ENCODE measurements at regions not wholly inside any gene's neighbourhood (a gene's known extent, or its start where the extent isn't known, plus 50 kb on each side); places are given as distances from the start of the nearest gene placed in this dataset.
A peak's percentile ranks its signal among the peaks of the same experiment; 100 is the strongest.
"Not testable (repeated sequence)": the region's sequence is repeated elsewhere in the genome, so short reads cannot be mapped to it uniquely, and the experiment has no call there.

DNA sequence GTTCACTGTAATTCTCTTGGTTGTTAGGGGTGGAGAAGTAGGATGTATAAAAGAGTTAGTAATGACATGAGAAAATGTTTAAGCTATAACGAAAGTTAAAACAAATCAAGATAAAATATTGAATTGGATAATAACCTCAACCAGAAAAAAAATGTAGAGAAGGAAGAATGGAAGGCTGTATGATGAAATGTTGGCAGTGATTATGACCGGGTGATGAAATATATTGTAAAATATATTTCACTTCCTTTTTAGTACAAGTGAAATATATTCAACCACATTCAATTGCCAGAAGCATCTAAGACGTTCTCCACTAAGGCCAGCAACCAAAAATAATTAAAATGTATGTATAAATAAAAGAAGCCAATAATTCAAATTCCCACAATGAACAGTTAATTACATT is 309.3 kb upstream of the FGF13 start:
- TF ChIP-seq, protein P1, sequence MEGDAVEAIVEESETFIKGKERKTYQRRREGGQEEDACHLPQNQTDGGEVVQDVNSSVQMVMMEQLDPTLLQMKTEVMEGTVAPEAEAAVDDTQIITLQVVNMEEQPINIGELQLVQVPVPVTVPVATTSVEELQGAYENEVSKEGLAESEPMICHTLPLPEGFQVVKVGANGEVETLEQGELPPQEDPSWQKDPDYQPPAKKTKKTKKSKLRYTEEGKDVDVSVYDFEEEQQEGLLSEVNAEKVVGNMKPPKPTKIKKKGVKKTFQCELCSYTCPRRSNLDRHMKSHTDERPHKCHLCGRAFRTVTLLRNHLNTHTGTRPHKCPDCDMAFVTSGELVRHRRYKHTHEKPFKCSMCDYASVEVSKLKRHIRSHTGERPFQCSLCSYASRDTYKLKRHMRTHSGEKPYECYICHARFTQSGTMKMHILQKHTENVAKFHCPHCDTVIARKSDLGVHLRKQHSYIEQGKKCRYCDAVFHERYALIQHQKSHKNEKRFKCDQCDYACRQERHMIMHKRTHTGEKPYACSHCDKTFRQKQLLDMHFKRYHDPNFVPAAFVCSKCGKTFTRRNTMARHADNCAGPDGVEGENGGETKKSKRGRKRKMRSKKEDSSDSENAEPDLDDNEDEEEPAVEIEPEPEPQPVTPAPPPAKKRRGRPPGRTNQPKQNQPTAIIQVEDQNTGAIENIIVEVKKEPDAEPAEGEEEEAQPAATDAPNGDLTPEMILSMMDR (IDR thresholded peaks at IDR 0.05): no peak
- no peak for ATAC-seq
- no peaks in the 10 kb centered on the region for H3K9me3 ChIP-seq
- H3K4me3 ChIP-seq: no peak overlapping the region
- no peak for DNase-seq
- H3K4me1 ChIP-seq (ENCODE audit: low read depth): no peaks in the 10 kb centered on the region
- H3K36me3 ChIP-seq (ENCODE audit: low read depth): no peaks in the 10 kb centered on the region
- intact Hi-C loops (cut with DNase I, micrococcal nuclease): no loop called here

DNA sequence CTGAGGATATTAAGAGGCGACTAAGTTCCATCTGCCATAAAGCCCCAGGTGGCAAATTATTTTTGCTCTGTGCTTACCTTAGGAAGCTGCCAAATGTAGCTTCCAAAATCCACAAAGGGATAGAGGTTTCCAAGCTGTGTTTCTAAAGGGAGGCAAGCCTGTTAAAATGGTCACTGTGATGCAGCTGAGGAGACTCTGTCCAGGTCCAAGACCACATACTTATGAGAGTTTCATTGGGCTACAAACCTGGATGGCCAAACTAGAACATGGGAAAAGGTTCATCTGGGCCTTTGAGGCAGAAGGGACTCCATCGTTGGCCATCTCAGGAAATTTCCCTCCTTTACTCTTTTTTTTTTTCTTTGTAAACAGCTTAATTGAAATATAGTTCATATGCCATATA is 306.9 kb upstream of the FGF13 start:
- no peaks in the 10 kb centered on the region for H3K36me3 ChIP-seq (ENCODE audit: low read depth)
- ATAC-seq: no peak
- H3K4me1 ChIP-seq (ENCODE audit: low read depth): no peaks in the 10 kb centered on the region
- intact Hi-C loops (cut with DNase I, micrococcal nuclease): no loop called here
- H3K4me3 ChIP-seq: no peak overlapping the region
- TF ChIP-seq, protein P1 (IDR thresholded peaks at IDR 0.05): no peak
- DNase-seq: no peak
- no peaks in the 10 kb centered on the region for H3K9me3 ChIP-seq

DNA sequence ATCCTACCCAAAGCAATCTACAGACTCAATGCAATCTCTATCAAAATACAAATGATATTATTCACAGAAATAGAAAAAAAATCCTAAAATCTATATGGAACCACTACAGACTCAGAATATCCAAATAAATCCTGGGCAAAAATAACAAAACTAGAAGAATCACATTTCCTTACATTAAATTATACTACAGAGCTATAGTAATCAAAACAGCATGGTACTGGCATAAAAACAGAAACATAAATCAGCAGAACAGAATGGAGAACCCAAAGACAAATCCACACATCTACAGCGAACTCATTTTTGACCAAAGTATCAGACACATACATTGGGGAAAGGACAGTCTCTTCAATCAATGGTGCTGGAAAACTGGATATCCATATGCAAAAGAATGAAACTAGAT is 304.1 kb upstream of the FGF13 start:
- no peaks in the 10 kb centered on the region for H3K9me3 ChIP-seq
- H3K4me1 ChIP-seq (ENCODE audit: low read depth): no peaks in the 10 kb centered on the region
- no peaks in the 10 kb centered on the region for H3K36me3 ChIP-seq (ENCODE audit: low read depth)
- DNase-seq (no peak), ATAC-seq (no peak)
- TF ChIP-seq, protein P1 (IDR thresholded peaks at IDR 0.05): no peak
- no peak overlapping the region for H3K4me3 ChIP-seq
- intact Hi-C loops (cut with DNase I, micrococcal nuclease): no loop called here

DNA sequence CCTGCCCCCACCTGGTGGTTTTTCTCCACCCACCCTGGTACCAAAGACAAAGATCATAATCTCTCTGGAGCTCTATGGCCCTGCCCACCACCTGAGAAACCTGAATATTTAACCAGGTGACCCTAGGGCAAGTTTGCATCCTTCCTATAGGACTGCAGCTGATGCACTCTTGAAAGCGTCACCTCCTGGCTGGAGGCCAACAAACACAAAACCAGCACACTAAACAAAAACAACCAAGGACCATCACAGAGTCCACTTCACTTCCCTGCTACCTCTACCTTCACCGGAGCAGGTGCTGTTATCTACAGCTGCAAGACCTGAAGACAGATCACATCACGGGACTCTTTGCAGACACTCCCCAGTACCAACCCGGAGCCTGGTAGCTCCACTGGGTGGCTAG is 296.7 kb upstream of the FGF13 start:
- TF ChIP-seq, protein P1 (IDR thresholded peaks at IDR 0.05): no peak
- intact Hi-C loops (cut with DNase I, micrococcal nuclease): no loop called here
- Histone ChIP-seq H3K36me3 (ENCODE audit: low read depth) (no peaks in the 10 kb centered on the region), H3K4me3 (no peak overlapping the region), H3K4me1 (ENCODE audit: low read depth) (no peaks in the 10 kb centered on the region), H3K9me3 (no peaks in the 10 kb centered on the region)
- DNase-seq: no peak
- no peak for ATAC-seq

DNA sequence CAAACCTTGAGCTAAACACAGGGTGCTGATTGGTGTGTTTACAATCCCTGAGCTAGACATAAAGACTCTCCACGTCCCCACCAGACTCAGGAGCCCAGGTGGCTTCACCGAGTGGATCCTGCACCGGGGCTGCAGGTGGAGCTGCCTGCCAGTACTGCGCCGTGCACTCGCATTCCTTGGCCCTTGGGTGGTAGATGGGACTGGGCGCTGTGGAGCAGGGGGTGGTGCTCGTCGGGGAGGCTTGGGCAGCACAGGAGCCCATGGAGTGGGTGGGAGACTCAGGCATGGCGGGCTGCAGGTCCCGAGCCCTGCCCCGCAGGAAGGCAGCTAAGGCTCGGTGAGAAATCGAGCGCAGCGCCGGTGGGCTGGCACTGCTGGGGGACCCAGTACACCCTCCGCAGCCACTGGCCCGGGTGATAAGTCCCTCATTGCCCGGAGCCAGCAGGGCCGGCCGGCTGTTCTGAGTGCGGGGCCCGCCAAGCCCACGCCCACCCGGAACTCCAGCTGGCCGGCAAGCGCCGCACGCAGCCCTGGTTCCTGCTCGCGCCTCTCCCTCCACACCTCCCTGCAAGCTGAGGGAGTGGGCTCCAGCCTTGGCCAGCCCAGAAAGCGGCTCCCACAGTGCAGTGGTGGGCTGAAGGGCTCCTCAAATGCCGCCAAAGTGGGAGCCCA is 292.5 kb upstream of the FGF13 start:
- intact Hi-C loops (cut with DNase I, micrococcal nuclease); ATAC-seq: not testable (repeated sequence)
- peak in 1 of 3 donors; percentile 27 for DNase-seq

DNA sequence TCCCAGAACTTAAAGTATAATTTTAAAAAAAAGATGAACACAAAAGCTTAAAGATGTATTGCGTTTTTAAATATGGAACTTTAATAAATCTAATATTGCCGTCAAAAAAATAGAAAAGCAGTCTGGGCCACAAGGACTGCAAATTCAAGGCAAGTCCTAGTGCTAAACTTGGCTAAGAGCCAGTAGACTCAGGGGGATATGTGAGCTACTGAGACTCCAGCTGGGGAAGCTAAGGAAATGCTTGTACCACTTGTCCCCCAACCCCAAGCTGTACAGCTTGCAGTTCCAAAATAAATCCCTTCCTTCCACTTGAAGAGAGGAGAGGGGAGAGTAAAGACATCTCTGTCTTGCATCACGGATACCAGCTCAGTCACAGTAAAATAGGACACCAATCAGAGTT is 290.8 kb upstream of the FGF13 start:
- no peak for DNase-seq
- no peaks in the 10 kb centered on the region for H3K36me3 ChIP-seq (ENCODE audit: low read depth)
- no peaks in the 10 kb centered on the region for H3K4me1 ChIP-seq (ENCODE audit: low read depth)
- intact Hi-C loops (cut with DNase I, micrococcal nuclease): no loop called here
- no peak for ATAC-seq
- TF ChIP-seq, protein P1 (IDR thresholded peaks at IDR 0.05): no peak
- H3K4me3 ChIP-seq: no peak overlapping the region
- H3K9me3 ChIP-seq: no peaks in the 10 kb centered on the region

More for the DNA sequence above, 292.5 kb upstream of the FGF13 start:
- H3K4me3 ChIP-seq; H3K36me3 ChIP-seq (ENCODE audit: low read depth); H3K4me1 ChIP-seq (ENCODE audit: low read depth); H3K9me3 ChIP-seq: not testable (repeated sequence)

Data from mucosa of descending colon (tissue), 3 donors.